HT-29 (cell line): ENCODE measurements at regions not wholly inside any gene's neighbourhood (a gene's known extent, or its start where the extent isn't known, plus 50 kb on each side); places are given as distances from the start of the nearest gene placed in this dataset.

Source experiments
- DNase-seq: peaks from one replicate; pipeline ENCODE4 v3.0.0-alpha.2; 2015; ENCODE audit warnings: low spot score

- DNase-seq = no peak
Measured at GRCh38 chr5:33146881-33147280, 293.9 kb upstream of the TARS1 start.

- DNase-seq = no peak
Measured at GRCh38 chr5:33148076-33148513, 292.7 kb upstream of the TARS1 start.

DNA sequence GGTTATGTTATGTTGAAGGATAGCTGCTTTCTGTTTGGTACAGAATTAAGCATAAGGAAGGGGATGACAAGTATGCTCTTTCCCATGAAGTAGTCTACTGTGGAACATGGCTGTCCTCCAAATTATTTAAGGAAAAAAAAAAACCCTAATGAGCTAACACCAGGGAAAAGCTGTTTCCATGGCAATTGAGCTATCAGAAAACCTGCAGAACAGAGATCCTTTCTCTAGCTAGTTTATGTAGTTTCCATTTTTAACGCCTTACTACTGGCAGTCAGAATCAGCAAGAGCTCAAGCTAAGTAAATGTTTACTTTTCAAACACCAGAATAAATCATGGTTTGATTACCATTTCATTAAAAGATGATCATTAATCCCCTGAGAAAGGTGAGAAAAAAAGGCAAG is 287.4 kb upstream of the TARS1 start:
- DNase-seq = no peak

GRCh38 chr5:33153831-33154230 is 286.9 kb upstream of the TARS1 start:
- no peak for DNase-seq

- no peak for DNase-seq
Measured at GRCh38 chr5:33160871-33161270, 279.9 kb upstream of the TARS1 start.

- DNase-seq = no peak
Measured at GRCh38 chr5:33161421-33161820, 279.3 kb upstream of the TARS1 start.

DNA sequence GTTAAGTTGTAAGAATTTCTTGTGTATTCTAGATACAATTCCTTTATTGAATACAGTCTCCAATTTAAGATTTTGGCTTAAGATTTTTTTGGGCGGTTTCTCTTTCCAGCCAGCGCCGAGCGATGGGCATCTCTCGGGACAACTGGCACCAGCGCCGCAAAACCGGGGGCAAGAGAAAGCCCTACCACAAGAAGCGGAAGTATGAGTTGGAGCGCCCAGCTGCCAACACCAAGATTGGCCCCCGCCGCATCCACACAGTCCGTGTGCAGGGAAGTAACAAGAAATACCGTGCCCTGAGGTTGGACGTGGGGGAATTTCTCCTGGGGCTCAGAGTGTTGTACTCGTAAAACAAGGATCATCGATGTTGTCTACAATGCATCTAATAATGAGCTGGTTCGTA is 278.7 kb upstream of the TARS1 start:
- no peak for DNase-seq

DNA sequence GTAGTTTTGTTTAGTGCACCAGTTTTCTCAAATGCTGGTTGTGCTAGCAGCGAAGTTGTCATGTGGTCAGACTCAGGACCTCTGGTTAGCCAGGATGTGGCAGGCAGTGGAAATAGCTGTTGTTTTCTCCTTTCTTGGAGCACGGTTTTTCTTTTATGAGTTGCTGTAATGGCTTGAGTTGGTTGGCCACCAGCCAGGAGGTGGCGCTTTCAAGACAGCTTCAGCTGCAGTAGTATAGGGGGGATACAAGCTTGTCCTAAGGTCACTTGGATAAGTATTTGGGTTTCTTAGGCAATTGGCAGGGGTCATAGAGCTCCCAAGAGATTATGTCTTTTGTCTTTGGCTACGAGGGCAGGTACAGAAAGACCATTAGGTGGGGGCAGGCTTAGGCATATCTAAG is 274.2 kb upstream of the TARS1 start:
- DNase-seq = no peak

GRCh38 chr5:33166948-33167347 is 273.8 kb upstream of the TARS1 start:
- DNase-seq = no peak

- no peak for DNase-seq
Measured at GRCh38 chr5:33167541-33167940, 273.2 kb upstream of the TARS1 start.

DNA sequence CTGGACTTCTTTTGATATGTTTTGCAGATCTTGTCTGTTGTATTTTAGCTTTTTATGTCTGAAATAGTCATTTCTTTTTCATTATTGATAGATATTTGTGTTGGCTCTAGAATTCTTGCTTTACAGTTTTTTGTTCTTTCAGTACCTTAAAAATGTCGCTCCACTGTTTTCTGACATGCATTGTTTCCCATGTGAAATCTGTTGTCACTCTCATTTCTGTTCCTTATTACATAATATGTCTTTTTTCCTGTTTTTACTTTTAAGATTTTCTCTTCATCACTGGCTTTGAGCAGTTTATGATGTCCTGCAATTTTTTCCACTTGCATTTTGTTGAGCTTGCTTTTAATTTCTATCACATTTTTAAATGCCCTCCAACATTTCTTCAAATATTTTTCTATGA is 270.4 kb upstream of the TARS1 start:
- DNase-seq = no peak

DNA sequence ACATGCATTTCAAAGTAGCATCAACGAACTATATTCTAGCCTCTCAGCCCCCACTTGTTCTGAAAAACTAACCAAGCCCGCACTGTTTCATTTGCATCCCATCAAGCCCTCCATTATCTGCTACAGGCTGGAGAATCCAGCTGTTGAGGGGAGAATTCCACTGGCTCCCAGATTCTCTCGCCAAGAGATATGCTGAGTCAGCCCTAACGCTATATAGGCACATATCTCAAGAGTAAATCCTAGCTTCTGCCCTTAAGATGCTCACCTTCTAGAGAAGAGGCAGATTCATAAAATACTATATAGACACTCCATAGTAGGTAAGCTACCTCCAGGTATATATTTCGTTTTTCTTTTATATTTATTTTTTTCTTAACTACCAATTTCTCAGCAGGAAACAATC is 266.4 kb upstream of the TARS1 start:
- no peak for DNase-seq

- DNase-seq = no peak
Measured at GRCh38 chr5:33179301-33179700, 261.5 kb upstream of the TARS1 start.

- peak; percentile 31 for DNase-seq
Measured at GRCh38 chr5:33180900-33181299, 259.9 kb upstream of the TARS1 start.

DNA sequence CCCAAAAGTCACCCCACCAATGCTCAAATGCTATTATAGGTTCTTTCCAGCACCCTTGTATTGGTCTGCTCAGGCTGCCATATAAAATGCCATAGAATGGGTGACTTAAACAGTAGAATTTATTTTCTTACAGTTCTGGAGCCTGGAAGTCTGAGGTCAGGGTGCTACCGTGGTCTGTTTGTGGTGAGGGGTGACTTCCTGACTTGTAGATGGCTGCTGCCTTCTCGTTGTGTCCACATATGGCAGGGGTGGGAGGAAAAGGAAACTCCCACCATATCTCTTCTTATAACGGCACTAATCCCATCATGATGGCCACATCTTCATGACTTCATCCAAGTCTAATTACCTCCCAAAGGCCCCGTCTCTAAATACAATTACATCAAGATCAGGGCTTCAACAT is 257.8 kb upstream of the TARS1 start:
- no peak for DNase-seq

DNA sequence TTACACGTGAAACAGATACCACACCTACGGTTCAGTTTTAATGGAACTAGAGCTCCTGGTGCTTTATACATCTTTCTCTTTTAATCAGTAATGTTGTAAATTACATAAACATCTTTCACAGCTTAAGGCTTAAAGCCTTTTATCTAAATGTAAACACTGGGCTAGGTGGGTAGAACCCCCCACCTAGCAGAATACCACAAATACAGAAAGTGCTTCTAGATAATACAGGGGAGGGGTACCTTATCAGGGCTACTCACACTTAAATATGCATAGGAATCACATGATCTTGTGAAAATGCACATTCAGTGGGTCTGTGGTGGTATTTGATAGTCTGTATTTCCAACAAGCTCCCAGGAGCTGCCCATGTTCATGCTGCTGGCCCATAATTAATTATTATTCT is 256.4 kb upstream of the TARS1 start:
- DNase-seq = no peak

- no peak for DNase-seq
Measured at GRCh38 chr5:33188089-33188488, 252.7 kb upstream of the TARS1 start.

DNA sequence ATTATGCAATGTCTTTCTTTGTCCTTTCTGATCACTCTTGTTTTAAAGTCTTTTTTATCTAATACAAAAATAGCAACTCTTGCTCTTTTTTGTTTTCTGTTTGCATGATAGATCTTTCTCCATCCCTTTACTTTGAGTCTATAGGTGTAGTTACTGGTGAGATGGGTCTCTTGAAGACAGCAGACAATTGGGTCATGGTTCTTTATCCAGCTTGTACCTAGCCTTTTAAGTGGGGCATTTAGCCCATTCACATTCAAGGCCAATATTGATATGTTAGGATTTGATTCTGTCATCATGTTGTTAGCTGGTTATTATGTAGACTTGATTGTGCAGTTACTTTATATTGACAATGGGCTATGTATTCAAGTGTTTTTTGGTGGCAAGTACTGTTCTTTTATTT is 245.9 kb upstream of the TARS1 start:
- no peak for DNase-seq

- no peak for DNase-seq
Measured at GRCh38 chr5:33195431-33196165, 245.2 kb upstream of the TARS1 start.

- no peak for DNase-seq
Measured at GRCh38 chr5:33198836-33199235, 241.9 kb upstream of the TARS1 start.

DNA sequence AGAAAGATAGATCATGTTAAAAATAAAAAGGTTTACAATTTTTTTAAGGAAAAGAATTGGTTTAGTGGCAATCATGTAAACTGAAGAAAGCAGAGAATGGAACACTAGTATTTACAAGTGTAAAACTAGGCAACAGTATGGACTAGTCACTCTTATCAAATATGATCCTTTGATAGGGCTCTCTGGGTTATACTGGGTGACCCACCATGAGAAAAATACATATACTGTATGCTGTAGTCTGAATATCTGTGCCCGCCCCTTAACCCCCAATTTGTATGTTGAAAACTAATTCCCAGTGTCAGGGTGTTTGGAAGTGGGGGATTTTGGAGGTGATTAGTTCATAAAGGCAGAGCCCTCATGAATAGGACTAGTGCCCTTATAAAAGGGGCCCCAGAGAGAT is 236.8 kb upstream of the TARS1 start:
- DNase-seq = no peak

GRCh38 chr5:33205079-33205478 is 235.7 kb upstream of the TARS1 start:
- DNase-seq = no peak

GRCh38 chr5:33205727-33206410 is 234.9 kb upstream of the TARS1 start:
- DNase-seq = no peak
